Coronary artery (tissue), 2 donors: ENCODE measurements at regions not wholly inside any gene's neighbourhood (a gene's known extent, or its start where the extent isn't known, plus 50 kb on each side); places are given as distances from the start of the nearest gene placed in this dataset.
"Not testable (repeated sequence)": the region's sequence is repeated elsewhere in the genome, so short reads cannot be mapped to it uniquely, and the experiment has no call there.

Experiments used
- DNase-seq: peaks from one replicate; pipeline ENCODE4 v3.0.0-alpha.2; 2017; ENCODE audit warnings: low spot score
- H3K27ac ChIP-seq, 2 donors: fragments of 200-600 bp; sonication (generic); one replicate each; pipeline ENCODE4 v1.5.1; 2016 to 2019
- H3K4me3 ChIP-seq: fragments of 200-600 bp; sonication (generic); 2 replicates; pipeline ENCODE4 v1.5.1; 2016; ENCODE audit warnings: mild to moderate bottlenecking, moderate library complexity
- TF ChIP-seq, protein P1 (sequence below): fragments of 200-600 bp; sonication (generic); IDR thresholded peaks from one replicate; pipeline ENCODE4 v1.5.1; 2019; ENCODE audit warnings: antibody characterized with exemption

DNA sequence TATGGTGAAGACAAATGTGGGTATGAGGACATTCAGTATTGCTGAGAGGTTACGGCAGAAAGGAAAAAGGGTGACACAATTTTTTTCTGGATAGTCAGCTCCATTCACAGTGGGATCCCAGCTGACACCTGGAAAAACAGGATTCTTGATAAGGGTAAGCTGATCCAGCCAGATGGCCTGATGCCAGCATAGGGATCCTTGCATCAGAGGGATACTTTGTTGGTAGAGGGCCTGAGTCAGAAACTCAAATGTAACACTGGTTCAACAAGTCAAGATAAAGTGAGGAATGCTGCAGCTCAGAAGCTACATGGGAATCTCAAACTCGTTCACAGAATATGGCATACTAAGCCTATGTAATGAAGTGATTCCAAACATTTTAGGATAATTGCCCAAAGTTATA lies 726.7 kb downstream of the C4orf33 start:
- no peak for DNase-seq
- no peak overlapping the region for H3K4me3 ChIP-seq
- H3K27ac ChIP-seq = no peak overlapping the region
- TF ChIP-seq, protein P1, sequence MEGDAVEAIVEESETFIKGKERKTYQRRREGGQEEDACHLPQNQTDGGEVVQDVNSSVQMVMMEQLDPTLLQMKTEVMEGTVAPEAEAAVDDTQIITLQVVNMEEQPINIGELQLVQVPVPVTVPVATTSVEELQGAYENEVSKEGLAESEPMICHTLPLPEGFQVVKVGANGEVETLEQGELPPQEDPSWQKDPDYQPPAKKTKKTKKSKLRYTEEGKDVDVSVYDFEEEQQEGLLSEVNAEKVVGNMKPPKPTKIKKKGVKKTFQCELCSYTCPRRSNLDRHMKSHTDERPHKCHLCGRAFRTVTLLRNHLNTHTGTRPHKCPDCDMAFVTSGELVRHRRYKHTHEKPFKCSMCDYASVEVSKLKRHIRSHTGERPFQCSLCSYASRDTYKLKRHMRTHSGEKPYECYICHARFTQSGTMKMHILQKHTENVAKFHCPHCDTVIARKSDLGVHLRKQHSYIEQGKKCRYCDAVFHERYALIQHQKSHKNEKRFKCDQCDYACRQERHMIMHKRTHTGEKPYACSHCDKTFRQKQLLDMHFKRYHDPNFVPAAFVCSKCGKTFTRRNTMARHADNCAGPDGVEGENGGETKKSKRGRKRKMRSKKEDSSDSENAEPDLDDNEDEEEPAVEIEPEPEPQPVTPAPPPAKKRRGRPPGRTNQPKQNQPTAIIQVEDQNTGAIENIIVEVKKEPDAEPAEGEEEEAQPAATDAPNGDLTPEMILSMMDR = no peak

- no peak for DNase-seq
Measured at GRCh38 chr4:129823105-129823504, 727.2 kb downstream of the C4orf33 start.

DNA sequence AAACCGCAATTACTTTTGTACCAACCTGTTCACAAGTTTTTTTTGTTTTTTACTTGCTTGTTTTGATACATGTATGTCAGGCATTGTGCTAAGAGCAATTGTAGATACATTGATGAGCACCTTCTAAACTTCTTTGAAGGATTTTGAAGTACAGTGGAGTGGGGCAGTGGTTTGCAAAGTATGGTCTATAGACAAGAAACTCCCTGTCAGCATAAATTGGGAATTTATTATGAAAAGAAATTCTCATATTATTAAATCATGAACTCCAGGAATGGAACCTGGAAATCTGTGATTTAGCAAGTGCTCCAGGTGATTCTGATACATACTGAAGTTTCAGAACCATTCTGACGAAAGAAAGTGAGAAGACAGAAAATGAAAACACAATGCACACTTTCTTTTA lies 733.4 kb downstream of the C4orf33 start:
- DNase-seq = no peak
- TF ChIP-seq, protein P1 = no peak
- H3K4me3 ChIP-seq = no peak overlapping the region
- H3K27ac ChIP-seq = no peak overlapping the region

More at GRCh38 chr4:129823105-129823504, 727.2 kb downstream of the C4orf33 start:
- TF ChIP-seq, protein P1 = no peak
- no peak overlapping the region for H3K4me3 ChIP-seq
- no peak overlapping the region for H3K27ac ChIP-seq

GRCh38 chr4:129839687-129840086 lies 743.7 kb downstream of the C4orf33 start:
- TF ChIP-seq, protein P1 = no peak
- DNase-seq = no peak

DNA sequence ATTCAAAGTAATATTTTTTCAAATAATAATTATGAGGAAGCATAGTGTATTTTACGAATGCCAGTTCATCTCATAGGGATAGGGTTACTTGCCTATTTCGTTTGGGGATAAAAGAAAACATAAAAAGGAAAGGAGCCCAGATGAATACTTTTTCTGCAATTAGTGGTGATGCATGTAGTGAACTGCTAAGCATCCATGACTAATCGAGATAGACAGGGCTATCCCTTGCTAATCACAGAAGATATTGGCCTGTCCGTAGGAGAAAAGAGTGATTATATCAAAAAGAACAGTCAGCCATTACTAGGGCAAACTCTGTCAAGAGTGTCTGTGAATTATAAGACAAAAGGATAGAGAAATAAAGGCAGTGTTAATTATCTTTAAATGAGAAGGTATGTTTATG lies 746.1 kb downstream of the C4orf33 start:
- Histone ChIP-seq H3K27ac (no peak overlapping the region), H3K4me3 (no peak overlapping the region)
- TF ChIP-seq, protein P1 = no peak
- DNase-seq = no peak

More at GRCh38 chr4:129839687-129840086, 743.7 kb downstream of the C4orf33 start:
- Histone ChIP-seq H3K27ac (no peak overlapping the region), H3K4me3 (no peak overlapping the region)

DNA sequence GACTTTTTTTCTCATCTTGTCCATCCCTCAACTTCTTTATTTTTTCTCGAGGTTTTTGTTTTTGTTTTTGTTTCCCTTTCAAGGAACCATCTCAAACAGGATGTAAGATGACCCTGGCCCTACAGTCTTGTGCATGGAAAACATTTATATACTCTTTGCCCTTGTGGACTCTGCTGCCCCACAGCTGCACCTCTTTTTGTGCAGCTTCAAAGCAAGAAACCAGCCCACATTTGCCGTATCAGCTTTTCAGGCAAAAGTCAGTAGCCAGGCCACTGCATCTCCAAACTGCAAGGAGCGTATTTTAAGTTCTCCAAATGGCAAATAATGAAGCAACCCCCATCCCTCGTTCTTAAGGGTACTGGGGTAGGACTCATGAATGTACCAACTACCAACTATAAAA lies 756.5 kb downstream of the C4orf33 start:
- TF ChIP-seq, protein P1 = no peak
- Histone ChIP-seq H3K4me3 (no peak overlapping the region), H3K27ac (no peak overlapping the region)
- no peak for DNase-seq

DNA sequence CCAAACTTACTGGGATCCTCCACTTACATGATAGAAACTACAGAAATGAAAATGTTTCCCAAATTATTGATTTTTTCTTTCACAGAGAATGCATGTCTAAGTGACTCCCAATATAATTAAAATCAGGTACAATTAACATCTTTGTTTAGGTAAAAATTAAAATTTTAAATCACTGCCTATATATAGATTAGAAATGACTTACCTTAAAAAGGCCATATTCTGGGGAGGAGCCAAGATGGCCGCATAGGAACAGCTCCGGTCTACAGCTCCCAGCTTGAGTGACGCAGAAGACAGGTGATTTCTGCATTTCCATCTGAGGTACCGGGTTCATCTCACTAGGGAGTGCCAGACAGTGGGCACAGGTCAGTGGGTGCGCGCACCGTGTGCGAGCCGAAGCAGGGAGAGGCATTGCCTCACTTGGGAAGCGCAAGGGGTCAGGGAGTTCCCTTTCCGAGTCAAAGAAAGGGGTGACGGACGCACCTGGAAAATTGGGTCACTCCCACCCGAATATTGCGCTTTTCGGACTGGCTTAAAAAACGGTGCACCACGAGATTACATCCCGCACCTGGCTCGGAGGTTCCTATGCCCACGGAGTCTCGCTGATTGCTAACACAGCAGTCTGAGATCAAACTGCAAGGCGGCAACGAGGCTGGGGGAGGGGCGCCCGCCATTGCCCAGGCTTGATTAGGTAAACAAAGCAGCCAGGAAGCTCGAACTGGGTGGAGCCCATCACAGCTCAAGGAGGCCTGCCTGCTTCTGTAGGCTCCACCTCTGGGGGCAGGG lies 757.9 kb downstream of the C4orf33 start:
- not testable (repeated sequence) for H3K27ac ChIP-seq, H3K4me3 ChIP-seq, DNase-seq
